Omental fat pad (tissue), 3 donors: ENCODE measurements at regions not wholly inside any gene's neighbourhood (a gene's known extent, or its start where the extent isn't known, plus 50 kb on each side); places are given as distances from the start of the nearest gene placed in this dataset.

Experiments used
- ATAC-seq: fragments of 150-250 bp; one replicate; pipeline ENCODE4 v1.9.1; 2016; ENCODE audit warnings: mild to moderate bottlenecking, moderate library complexity; ENCODE audit not compliant: low FRiP score
- DNase-seq: peaks from one replicate; pipeline ENCODE4 v3.0.0-alpha.2; 2019; ENCODE audit warnings: low spot score
- CTCF ChIP-seq, 3 donors: fragments of 450-650 bp; IDR thresholded peaks; one replicate each; pipeline ENCODE4 v1.5.1; 2016 to 2017; ENCODE audit warnings: antibody characterized with exemption in 3 of 3, mild to moderate bottlenecking in 3 of 3, moderate library complexity in 2 of 3

GRCh38 chr3:115236496-115236895 is 89.4 kb upstream of the ZBTB20 start:
- TF ChIP-seq CTCF (IDR thresholded peaks at IDR 0.05), result no peak
- ATAC-seq (no peak), DNase-seq (no peak)

GRCh38 chr3:115239717-115240116 is 92.6 kb upstream of the ZBTB20 start:
- ATAC-seq (peak; percentile 99), DNase-seq (peak; percentile 31)
- TF ChIP-seq CTCF (IDR thresholded peaks at IDR 0.05), result no peak

- no peak for TF ChIP-seq CTCF (IDR thresholded peaks at IDR 0.05)
- no peak for ATAC-seq
- DNase-seq, result no peak
Measured at GRCh38 chr3:115244350-115244749, 97.3 kb upstream of the ZBTB20 start.

GRCh38 chr3:115245438-115245837 is 98.3 kb upstream of the ZBTB20 start:
- DNase-seq (no peak), ATAC-seq (peak; percentile 94)
- no peak for TF ChIP-seq CTCF (IDR thresholded peaks at IDR 0.05)

GRCh38 chr3:115245899-115246298 is 98.8 kb upstream of the ZBTB20 start:
- TF ChIP-seq CTCF (IDR thresholded peaks at IDR 0.05), result no peak
- ATAC-seq, result peak; percentile 34

GRCh38 chr3:115246461-115247020 is 99.5 kb upstream of the ZBTB20 start:
- no peak for TF ChIP-seq CTCF (IDR thresholded peaks at IDR 0.05)
- ATAC-seq (no peak), DNase-seq (no peak)

More at GRCh38 chr3:115245899-115246298, 98.8 kb upstream of the ZBTB20 start:
- no peak for DNase-seq

GRCh38 chr3:115248274-115248673 is 101.2 kb upstream of the ZBTB20 start:
- DNase-seq (no peak), ATAC-seq (no peak)
- no peak for TF ChIP-seq CTCF (IDR thresholded peaks at IDR 0.05)
